NT2/D1 (cell line): ENCODE measurements at regions not wholly inside any gene's neighbourhood (a gene's known extent, or its start where the extent isn't known, plus 50 kb on each side); places are given as distances from the start of the nearest gene placed in this dataset.

ENCODE experiments used
- SUZ12 ChIP-seq: IDR thresholded peaks from 2 replicates; pipeline ENCODE4 v1.6.1; 2011; ENCODE audit not compliant: insufficient read length, insufficient read depth; ENCODE audit errors: extremely low read depth
- YY1 ChIP-seq: IDR thresholded peaks from 2 replicates; pipeline ENCODE4 v1.6.1; 2011; ENCODE audit not compliant: insufficient read length, insufficient read depth

GRCh38 chr4:132227151-132227856 is 921.8 kb upstream of the PCDH10 start:
- no peak for TF ChIP-seq SUZ12
- TF ChIP-seq YY1: no peak
